ENCODE measurements at regions not wholly inside any gene's neighbourhood (a gene's known extent, or its start where the extent isn't known, plus 50 kb on each side); places are given as distances from the start of the nearest gene placed in this dataset.

GRCh38 chr18:78557371-78557770, 422.2 kb upstream of the SALL3 start:
- DNase-seq, result no peak

GRCh38 chr18:78558101-78558810, 421.4 kb upstream of the SALL3 start:
- no peak for DNase-seq

GRCh38 chr18:78558948-78559347, 420.7 kb upstream of the SALL3 start:
- no peak for DNase-seq

- DNase-seq, result no peak
Measured at GRCh38 chr18:78559584-78559983, 420.0 kb upstream of the SALL3 start.

GRCh38 chr18:78561757-78562510, 417.7 kb upstream of the SALL3 start:
- DNase-seq, result peak in 36 of 58 donors; percentile 7 to 76 (median 37)

GRCh38 chr18:78562531-78562961, 417.1 kb upstream of the SALL3 start:
- DNase-seq, result no peak

- no peak for DNase-seq
Measured at GRCh38 chr18:78563110-78563509, 416.5 kb upstream of the SALL3 start.

GRCh38 chr18:78564030-78564429, 415.6 kb upstream of the SALL3 start:
- no peak for DNase-seq

GRCh38 chr18:78564518-78564917, 415.1 kb upstream of the SALL3 start:
- DNase-seq, result no peak

- no peak for DNase-seq
Measured at GRCh38 chr18:78565240-78565639, 414.4 kb upstream of the SALL3 start.

GRCh38 chr18:78566065-78566464, 413.6 kb upstream of the SALL3 start:
- no peak for DNase-seq

GRCh38 chr18:78566720-78567119, 412.9 kb upstream of the SALL3 start:
- DNase-seq, result no peak

- DNase-seq, result no peak
Measured at GRCh38 chr18:78571063-78571785, 408.4 kb upstream of the SALL3 start.

- DNase-seq, result no peak
Measured at GRCh38 chr18:78571831-78572347, 407.7 kb upstream of the SALL3 start.

- no peak for DNase-seq
Measured at GRCh38 chr18:78573773-78574172, 405.8 kb upstream of the SALL3 start.

- no peak for DNase-seq
Measured at GRCh38 chr18:78576967-78577366, 402.7 kb upstream of the SALL3 start.

GRCh38 chr18:78579449-78579848, 400.2 kb upstream of the SALL3 start:
- no peak for DNase-seq

GRCh38 chr18:78579854-78580577, 399.6 kb upstream of the SALL3 start:
- DNase-seq, result no peak

- no peak for DNase-seq
Measured at GRCh38 chr18:78580835-78581339, 398.7 kb upstream of the SALL3 start.

- DNase-seq, result no peak
Measured at GRCh38 chr18:78582181-78582709, 397.4 kb upstream of the SALL3 start.
